ENCODE measurements at regions not wholly inside any gene's neighbourhood (a gene's known extent, or its start where the extent isn't known, plus 50 kb on each side); places are given as distances from the start of the nearest gene placed in this dataset.

- no peak for DNase-seq (ENCODE audit: low read depth)
- H3K4me3 ChIP-seq (ENCODE audit: low read depth, low read length), result no peak overlapping the region
- no peak for TF ChIP-seq CTCF (IDR thresholded peaks at IDR 0.05; ENCODE audit: control insufficient read depth, extremely low read depth, insufficient read depth)
These were observed 141.3 kb upstream of the ZNF366 start for GRCh38 chr5:72648480-72648879.

DNA sequence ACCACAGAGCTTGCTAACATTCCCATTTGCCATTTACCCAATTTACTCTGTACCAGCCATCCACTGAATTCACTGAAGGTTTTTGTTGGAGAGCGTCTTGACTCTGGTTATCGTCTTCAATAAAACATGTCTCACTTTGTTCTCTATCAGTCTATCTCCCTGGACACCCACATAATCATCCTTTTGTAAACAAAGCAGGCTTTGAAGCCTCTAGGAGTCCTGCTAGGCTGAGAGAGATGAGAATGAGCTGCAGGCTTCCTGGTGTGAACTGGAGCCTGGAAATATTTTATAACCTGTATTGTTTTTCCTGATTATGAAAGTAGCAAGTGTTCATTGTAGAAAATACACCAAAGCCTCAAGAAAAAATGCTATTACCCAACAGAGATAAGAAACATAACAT lies 140.6 kb upstream of the ZNF366 start:
- no peak for TF ChIP-seq CTCF (IDR thresholded peaks at IDR 0.05; ENCODE audit: control insufficient read depth, extremely low read depth, insufficient read depth)
- H3K4me3 ChIP-seq (ENCODE audit: low read depth, low read length), result no peak overlapping the region
- DNase-seq (ENCODE audit: low read depth), result no peak

- no peak for TF ChIP-seq CTCF (IDR thresholded peaks at IDR 0.05; ENCODE audit: control insufficient read depth, extremely low read depth, insufficient read depth)
- H3K4me3 ChIP-seq (ENCODE audit: low read depth, low read length), result no peak overlapping the region
- no peak for DNase-seq (ENCODE audit: low read depth)
These were observed 139.1 kb upstream of the ZNF366 start for GRCh38 chr5:72646246-72646866.

GRCh38 chr5:72645064-72645846 lies 138.0 kb upstream of the ZNF366 start:
- no peak overlapping the region for H3K4me3 ChIP-seq (ENCODE audit: low read depth, low read length)
- DNase-seq (ENCODE audit: low read depth), result no peak
- TF ChIP-seq CTCF (IDR thresholded peaks at IDR 0.05; ENCODE audit: control insufficient read depth, extremely low read depth, insufficient read depth), result no peak

DNA sequence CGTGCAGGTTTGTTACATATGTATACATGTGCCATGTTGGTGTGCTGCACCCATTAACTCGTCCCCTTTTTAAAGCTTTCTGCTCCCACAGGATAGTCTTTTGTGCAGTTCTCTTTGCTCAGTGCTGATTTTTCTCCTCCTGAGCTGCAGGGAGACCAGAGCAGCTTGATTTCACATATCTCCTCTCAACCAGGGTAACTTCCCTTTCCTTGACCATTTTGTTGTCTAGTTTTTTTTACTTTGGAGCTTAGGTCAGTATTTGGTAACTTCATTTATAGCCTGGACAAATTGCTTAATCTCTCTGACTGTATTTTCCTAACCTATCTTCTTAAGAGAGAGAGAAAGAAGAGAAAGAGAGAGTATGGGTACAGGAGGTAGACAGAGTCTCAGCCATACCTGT lies 137.1 kb upstream of the ZNF366 start:
- DNase-seq (ENCODE audit: low read depth), result no peak
- no peak for TF ChIP-seq CTCF (IDR thresholded peaks at IDR 0.05; ENCODE audit: control insufficient read depth, extremely low read depth, insufficient read depth)

DNA sequence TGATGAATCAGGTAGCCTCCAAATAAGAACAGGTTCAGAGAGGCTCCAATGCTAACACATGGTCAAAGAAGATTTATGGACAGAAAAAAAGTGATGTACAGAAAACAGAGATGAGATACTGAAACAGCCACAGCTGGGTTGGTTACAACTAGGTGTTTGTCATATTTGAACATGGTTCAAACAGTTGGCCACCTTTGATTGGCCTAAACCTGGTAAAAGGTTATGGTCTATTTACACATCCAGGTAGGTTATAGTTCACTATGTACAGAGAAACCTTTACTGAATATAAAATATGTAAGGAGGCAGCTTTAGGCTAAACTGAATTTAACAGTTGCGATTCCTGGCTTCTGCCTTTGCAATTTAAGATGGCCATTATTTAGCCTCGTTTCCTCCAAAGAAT lies 134.0 kb upstream of the ZNF366 start:
- DNase-seq (ENCODE audit: low read depth), result no peak
- TF ChIP-seq CTCF (IDR thresholded peaks at IDR 0.05; ENCODE audit: control insufficient read depth, extremely low read depth, insufficient read depth), result no peak
- H3K4me3 ChIP-seq (ENCODE audit: low read depth, low read length), result no peak overlapping the region

More for the DNA sequence above, 137.1 kb upstream of the ZNF366 start:
- no peak overlapping the region for H3K4me3 ChIP-seq (ENCODE audit: low read depth, low read length)
